D721Med (cell line): ENCODE measurements at regions not wholly inside any gene's neighbourhood (a gene's known extent, or its start where the extent isn't known, plus 50 kb on each side); places are given as distances from the start of the nearest gene placed in this dataset.

Experiments used
- DNase-seq: peaks from one replicate; pipeline ENCODE4 v3.0.0; 2011; ENCODE audit warnings: low spot score; ENCODE audit not compliant: insufficient read length
- FAIRE-seq: peaks from 2 replicates; lab custom pipeline; 2011; peaks lifted over from hg19 to GRCh38; lab: Jason Lieb, UNC
- CTCF ChIP-seq: IDR thresholded peaks from 2 replicates; pipeline ENCODE4 v1.5.1; 2012; ENCODE audit warnings: mild to moderate bottlenecking, control low read depth; ENCODE audit not compliant: insufficient read depth; ENCODE audit errors: missing control alignments

- DNase-seq (no peak), FAIRE-seq (no peak)
- no peak for TF ChIP-seq CTCF
Observed at GRCh38 chr3:73808862-73809509, 184.2 kb upstream of the PDZRN3 start.

GRCh38 chr3:73805435-73805834 lies 180.7 kb upstream of the PDZRN3 start:
- FAIRE-seq (no peak), DNase-seq (no peak)
- TF ChIP-seq CTCF: no peak

- no peak for TF ChIP-seq CTCF
- FAIRE-seq: no peak
- DNase-seq: no peak
Observed at GRCh38 chr3:73804204-73804603, 179.5 kb upstream of the PDZRN3 start.

DNA sequence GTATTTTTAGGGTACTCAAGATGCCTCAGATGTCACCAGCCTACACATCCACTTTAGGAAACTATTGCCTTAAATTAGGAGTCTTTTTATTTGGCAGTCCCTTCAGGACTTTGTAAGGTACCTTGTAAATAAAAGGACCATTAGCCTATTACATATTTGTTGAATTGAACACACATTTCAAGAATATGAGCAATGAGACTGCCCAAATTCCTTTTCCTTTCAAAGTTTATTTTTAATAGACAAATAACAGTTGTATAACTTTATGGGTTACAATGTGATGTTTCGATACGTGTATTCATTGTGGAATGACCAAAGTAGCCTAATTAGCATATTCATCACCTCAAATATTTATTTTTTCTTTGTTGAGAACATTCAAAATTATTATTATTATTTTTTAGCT lies 176.7 kb upstream of the PDZRN3 start:
- DNase-seq: no peak
- no peak for TF ChIP-seq CTCF
- FAIRE-seq: no peak

- no peak for TF ChIP-seq CTCF
- FAIRE-seq: no peak
- DNase-seq: no peak
Observed at GRCh38 chr3:73797311-73797710, 172.6 kb upstream of the PDZRN3 start.

DNA sequence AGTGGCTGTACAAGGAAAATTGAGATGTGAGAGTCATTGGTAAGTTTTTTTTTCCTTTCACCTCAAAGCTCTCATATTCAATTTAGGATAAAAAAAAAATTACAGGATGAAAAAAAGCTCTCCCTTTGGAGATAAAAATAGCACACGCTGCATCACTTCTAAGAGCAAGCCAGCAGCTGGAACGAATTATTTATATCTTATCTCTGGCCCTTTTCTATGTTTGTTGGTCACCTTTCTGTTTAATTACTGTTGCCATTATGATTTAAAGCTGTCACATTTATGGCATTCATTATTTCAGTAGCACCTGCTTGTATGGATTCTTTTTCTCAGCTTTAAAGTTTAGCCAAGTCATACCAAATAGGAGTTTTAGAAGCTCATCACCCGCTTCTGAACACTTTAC lies 171.6 kb upstream of the PDZRN3 start:
- FAIRE-seq (no peak), DNase-seq (no peak)
- TF ChIP-seq CTCF: no peak

GRCh38 chr3:73791356-73791755 lies 166.6 kb upstream of the PDZRN3 start:
- DNase-seq (no peak), FAIRE-seq (no peak)
- no peak for TF ChIP-seq CTCF
